HG03045 (cell line): ENCODE measurements at regions not wholly inside any gene's neighbourhood (a gene's known extent, or its start where the extent isn't known, plus 50 kb on each side); places are given as distances from the start of the nearest gene placed in this dataset.
A peak's percentile ranks its signal among the peaks of the same experiment; 100 is the strongest.

ENCODE experiments used
- ATAC-seq: cut with Tn5 transposase; IDR thresholded peaks from one replicate; pipeline ENCODE4 v1.9.1; 2021; ENCODE audit warnings: mild to moderate bottlenecking, moderate library complexity; ENCODE audit not compliant: unreplicated experiment

DNA sequence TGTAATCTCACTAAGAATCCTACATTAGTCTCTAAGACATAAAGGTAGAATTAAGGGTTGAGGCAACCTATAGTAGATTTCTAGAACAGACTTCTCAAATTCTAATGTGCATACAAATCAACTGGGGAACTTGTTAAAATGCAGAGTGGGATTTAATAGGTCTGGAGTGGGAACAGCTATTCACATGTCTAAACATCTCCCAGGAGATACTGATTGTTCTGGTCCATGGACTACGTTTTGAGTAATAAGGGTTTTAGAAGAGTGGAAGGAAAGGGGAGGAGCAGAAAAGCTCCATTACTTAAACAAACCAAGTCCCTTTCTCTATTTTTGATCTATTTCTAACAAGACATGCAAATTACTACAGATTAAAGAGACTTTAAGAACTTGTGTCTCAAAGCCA is 524.8 kb downstream of the TUSC7 start:
- ATAC-seq, result no peak

DNA sequence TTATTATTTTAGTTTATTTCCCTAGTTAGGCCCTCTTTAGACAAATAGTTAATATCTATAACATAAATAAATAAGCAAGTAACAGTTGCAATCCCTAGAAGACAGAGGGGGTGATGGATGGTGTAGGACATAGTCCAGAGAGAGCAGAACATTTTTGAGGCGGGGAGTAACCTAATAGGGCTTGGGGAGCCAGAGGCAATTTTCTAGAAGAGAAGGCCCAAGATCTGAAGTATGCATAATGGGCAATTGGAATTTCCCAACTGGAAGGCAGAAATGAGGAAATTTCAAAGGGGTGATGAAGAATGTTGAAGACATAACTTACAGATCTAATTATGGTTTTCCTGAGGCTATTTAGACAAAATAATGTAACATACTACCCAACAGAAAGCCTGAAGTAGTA is 525.7 kb downstream of the TUSC7 start:
- no peak for ATAC-seq

- ATAC-seq, result no peak
Observed at GRCh38 chr3:117238806-117239205, 529.2 kb downstream of the TUSC7 start.

- ATAC-seq, result no peak
Observed at GRCh38 chr3:117243657-117244056, 534.1 kb downstream of the TUSC7 start.

GRCh38 chr3:117246771-117247555 is 537.4 kb downstream of the TUSC7 start:
- no peak for ATAC-seq

GRCh38 chr3:117248153-117248552 is 538.6 kb downstream of the TUSC7 start:
- no peak for ATAC-seq

- ATAC-seq, result no peak
Observed at GRCh38 chr3:117252208-117252607, 542.6 kb downstream of the TUSC7 start.

- no peak for ATAC-seq
Observed at GRCh38 chr3:117252651-117253050, 543.1 kb downstream of the TUSC7 start.

DNA sequence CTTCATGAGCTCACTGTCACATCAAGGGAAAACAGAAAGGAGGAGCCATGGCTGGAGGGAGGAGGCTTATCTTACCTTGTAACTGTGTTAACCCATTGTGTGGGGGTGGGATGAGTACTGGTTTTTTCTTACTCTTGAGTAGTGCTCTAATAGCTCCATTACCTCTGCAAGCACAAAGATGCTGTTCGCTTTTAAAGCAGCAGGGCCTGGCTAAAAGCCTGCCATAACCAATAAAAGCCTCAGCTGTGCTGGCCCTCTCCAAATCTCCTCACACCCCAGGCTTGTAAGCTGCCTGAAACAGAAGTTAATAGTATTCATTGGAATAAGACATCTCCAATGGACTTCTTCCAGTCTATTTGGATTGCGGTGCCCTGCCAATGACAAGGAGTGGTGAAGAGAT is 544.1 kb downstream of the TUSC7 start:
- no peak for ATAC-seq

DNA sequence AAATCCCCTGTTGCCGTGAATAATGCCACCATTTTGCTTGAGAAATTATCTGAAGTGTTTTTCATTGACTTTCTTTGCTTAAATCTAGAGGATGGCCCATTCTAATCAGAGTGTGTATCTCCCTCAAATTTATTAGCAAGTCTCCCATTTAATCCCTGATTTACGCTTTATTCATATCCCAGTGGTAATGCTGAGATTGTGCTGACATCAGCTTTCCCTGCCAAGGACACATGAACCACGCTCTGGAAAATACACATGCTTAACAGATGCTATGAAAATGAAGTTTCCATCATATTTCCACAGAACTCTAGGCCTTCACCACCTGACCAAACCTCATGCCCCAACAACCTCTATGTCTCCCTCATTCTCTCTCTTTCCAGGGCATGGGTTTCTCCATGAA is 545.4 kb downstream of the TUSC7 start:
- ATAC-seq, result no peak

GRCh38 chr3:117255736-117256135 is 546.2 kb downstream of the TUSC7 start:
- no peak for ATAC-seq

DNA sequence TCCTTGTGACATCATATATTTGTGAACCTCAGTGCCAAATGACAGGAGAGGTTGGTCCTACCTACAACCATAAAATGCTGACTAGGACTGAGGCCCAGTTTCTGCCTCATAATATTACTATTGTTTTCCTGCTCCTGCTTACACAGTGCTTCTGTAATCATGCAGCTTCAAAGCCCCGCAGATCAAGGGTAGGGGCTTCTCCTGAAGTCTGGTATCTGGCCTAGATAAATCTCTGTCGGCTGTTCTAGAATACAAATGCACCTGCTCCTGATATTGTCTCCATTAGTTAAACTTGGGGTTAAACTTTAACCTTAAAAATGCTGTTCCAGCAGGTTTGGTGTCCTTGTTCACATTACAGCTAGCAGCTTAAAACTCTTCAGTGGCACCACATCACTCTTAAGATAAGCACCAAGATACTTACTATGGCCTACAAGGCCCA is 552.4 kb downstream of the TUSC7 start:
- ATAC-seq, result no peak

DNA sequence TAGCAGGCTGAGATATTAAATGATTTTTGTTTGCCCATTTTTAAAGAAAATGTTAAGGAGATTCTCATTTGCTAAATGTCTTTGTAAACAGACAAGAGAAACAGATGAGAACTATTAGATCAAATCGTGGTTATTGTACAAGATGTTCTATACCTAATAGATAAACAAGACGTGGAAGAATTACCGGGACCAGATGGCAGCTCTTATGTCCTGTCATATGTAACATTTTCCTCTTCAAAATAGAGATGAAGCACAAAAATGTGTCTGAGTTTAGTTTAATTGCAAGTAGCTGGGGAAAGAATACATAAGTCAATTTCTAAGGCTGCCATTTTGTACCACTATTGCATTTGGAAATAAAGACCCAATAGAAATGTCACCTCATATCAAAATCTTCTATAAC is 553.7 kb downstream of the TUSC7 start:
- no peak for ATAC-seq

DNA sequence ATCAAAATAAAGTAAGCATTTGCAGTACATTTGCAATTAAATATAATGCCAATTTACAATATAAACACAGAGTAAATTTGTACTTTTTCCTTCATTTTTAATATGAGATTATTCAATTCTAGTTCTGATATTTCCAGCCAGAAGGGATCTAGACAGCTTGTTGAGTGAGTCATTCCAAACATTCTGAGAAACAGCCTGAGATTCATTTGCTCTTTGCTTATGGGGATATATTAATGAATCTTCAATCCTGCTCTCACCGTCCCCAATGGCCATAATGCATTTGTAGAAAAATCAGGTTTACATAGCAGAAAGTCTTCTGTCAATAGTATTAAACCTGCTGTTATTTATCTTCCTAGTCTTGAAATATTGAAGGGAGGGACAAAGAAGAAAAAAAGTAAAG is 554.2 kb downstream of the TUSC7 start:
- ATAC-seq, result no peak

GRCh38 chr3:117264204-117264994 is 554.8 kb downstream of the TUSC7 start:
- no peak for ATAC-seq

GRCh38 chr3:117266806-117267205 is 557.2 kb downstream of the TUSC7 start:
- no peak for ATAC-seq

GRCh38 chr3:117268318-117268717 is 558.7 kb downstream of the TUSC7 start:
- no peak for ATAC-seq

GRCh38 chr3:117272274-117272673 is 562.7 kb downstream of the TUSC7 start:
- ATAC-seq, result no peak

DNA sequence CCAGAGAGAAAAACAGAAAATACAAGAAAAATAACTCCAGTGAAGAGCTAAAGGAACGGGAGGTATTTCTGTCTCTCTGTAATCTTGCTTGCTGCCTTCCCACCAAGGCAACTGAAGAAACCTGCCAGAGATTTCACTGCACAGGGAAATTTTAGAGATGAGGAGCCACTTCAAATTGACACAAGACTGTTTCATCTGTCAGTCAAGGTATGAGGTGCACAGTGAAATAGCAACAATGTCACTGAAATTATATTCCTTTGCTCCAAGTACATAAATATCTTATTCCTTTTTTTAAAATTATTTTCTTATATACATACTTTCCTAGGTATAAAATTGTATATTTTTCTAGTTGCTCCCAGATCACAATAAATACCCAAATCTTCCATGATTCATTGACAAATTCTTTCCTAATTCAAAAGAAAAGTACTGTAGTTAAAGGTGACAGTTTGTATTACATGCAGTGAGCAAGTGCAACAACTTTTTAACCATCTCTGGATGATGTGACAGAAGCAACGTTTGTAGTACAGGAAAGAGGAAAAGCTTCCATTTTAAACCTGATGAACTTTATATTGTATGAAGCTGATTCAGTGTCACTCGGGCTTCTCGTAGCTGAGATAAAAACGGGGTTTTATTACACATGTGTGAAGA is 563.4 kb downstream of the TUSC7 start:
- no peak for ATAC-seq

GRCh38 chr3:117277816-117278215 is 568.2 kb downstream of the TUSC7 start:
- no peak for ATAC-seq

DNA sequence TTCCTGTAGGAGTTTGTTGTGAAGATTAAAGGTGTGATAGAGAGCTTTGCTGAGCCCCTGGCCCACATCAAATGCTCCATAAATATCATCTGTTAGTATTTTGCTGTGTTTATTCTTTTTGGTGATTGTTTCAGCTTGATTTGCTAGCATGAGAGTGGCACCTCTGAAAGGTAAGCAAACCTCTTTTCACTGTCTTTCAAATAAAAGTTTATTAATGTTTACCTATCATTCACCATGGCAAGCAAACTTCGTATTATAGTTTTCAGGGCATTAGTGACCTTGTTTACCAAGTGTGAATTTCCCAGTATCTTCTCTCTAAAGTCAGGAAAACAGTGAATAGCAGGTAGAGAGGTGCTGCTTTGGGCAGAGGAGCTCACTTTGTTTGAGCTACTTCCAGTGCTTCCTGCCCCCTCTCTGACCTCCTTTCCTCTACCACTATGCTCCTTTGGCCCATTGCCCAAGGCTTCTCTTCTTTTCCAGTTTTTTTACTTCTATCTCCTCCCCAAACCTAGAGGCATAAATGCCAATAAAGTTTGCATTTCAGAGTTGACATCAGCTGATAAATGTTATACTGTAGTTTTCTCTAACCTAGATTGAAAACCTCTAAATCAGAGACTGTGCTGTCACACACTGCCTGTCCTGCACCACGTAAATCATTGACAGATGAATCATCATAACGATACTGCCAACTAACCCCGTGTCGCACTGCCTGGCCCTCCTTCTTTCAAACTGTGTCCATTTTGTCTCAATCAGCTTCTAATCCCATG is 569.0 kb downstream of the TUSC7 start:
- peak; percentile 92 for ATAC-seq
